Peyer's patch (tissue), 4 donors: ENCODE measurements at regions not wholly inside any gene's neighbourhood (a gene's known extent, or its start where the extent isn't known, plus 50 kb on each side); places are given as distances from the start of the nearest gene placed in this dataset.

ENCODE experiments used
- POLR2A ChIP-seq, 2 donors: fragments of 450-650 bp; IDR thresholded peaks; one replicate each; pipeline ENCODE4 v1.5.1; 2017; ENCODE audit warnings: antibody characterized with exemption in 2 of 2, mild to moderate bottlenecking in 2 of 2, moderate library complexity in 2 of 2
- TF ChIP-seq, protein P1 (sequence below), 6 experiments: fragments of 450-650 bp in 4 of 6; fragments of 200-600 bp in 2 of 6; sonication (generic) in 1 of 6; IDR thresholded peaks; one replicate each; pipeline ENCODE4 v1.5.1; 2017 to 2019; ENCODE audit warnings: antibody characterized with exemption in 6 of 6, mild to moderate bottlenecking in 3 of 6, moderate library complexity in 1 of 6

DNA sequence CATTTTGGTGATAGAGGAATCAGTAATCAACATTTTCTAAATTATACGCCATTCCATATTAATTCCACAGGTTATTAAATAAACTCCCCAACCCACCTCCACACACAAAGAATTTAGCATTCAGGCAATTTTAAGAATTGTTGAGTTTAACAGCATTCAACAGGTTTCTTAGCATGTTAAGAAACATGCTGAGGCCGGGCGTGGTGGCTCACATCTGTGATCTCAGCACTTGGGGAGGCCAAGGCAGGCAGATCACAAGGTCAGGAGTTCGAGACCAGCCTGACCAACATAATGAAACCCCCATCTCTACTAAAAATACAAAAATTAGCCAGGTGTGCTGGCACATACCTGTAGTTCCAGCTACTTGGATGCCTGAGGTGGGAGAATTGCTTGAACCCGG, 64.0 kb upstream of the PHACTR2 start:
- TF ChIP-seq, protein P1, sequence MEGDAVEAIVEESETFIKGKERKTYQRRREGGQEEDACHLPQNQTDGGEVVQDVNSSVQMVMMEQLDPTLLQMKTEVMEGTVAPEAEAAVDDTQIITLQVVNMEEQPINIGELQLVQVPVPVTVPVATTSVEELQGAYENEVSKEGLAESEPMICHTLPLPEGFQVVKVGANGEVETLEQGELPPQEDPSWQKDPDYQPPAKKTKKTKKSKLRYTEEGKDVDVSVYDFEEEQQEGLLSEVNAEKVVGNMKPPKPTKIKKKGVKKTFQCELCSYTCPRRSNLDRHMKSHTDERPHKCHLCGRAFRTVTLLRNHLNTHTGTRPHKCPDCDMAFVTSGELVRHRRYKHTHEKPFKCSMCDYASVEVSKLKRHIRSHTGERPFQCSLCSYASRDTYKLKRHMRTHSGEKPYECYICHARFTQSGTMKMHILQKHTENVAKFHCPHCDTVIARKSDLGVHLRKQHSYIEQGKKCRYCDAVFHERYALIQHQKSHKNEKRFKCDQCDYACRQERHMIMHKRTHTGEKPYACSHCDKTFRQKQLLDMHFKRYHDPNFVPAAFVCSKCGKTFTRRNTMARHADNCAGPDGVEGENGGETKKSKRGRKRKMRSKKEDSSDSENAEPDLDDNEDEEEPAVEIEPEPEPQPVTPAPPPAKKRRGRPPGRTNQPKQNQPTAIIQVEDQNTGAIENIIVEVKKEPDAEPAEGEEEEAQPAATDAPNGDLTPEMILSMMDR (IDR thresholded peaks at IDR 0.05), result no peak
- no peak for TF ChIP-seq POLR2A (IDR thresholded peaks at IDR 0.05)
